HepG2 (cell line): ENCODE measurements at regions not wholly inside any gene's neighbourhood (a gene's known extent, or its start where the extent isn't known, plus 50 kb on each side); places are given as distances from the start of the nearest gene placed in this dataset.

ENCODE experiments used
- ATAC-seq: fragments of 200-7000 bp; cut with Tn5 transposase; 3 replicates; pipeline ENCODE4 v1.9.1; 2020; ENCODE audit warnings: mild to moderate bottlenecking, moderate library complexity
- BruUV-seq: library from RNA; stranded (reverse); fragments of 400-500 nt; replicated peaks from 2 replicates; lab custom pipeline; 2021; lab: Mats Ljungman, UMichigan
- CTCF ChIA-PET: fragments of 300-600 bp; formaldehyde crosslinking; extraction: SDS; loops from one replicate; lab custom pipeline; 2021; ENCODE audit warnings: low total read pairs, inconsistent platforms, low intra/inter-chr PET ratio; lab: Yijun Ruan, JAX
- POLR2A ChIA-PET: fragments of 350-600 bp; sonication (Branson Sonifier 250); formaldehyde crosslinking; loops from one replicate; lab custom pipeline; 2020; ENCODE audit warnings: antibody characterized with exemption, inconsistent platforms; lab: Yijun Ruan, JAX
- DNase-seq: peaks from one replicate; pipeline ENCODE4 v3.0.0-alpha.2; 2015; ENCODE audit warnings: low spot score
- FAIRE-seq: peaks from 3 replicates; lab custom pipeline; 2011; peaks lifted over from hg19 to GRCh38; lab: Jason Lieb, UNC
- H2AFZ ChIP-seq: one replicate; pipeline ENCODE4 v1.6.1; 2011; ENCODE audit warnings: low read length, inconsistent platforms
- H3K27ac ChIP-seq: fragments of 300-600 bp; 3 replicates; pipeline ENCODE4 v1.8.0; 2011; ENCODE audit warnings: mixed run types, mild to moderate bottlenecking, mixed read lengths, low read length, inconsistent platforms; ENCODE audit not compliant: insufficient read depth; ENCODE audit errors: extremely low read length
- H3K27me3 ChIP-seq, 2 experiments: fragments of 200-600 bp in 1 of 2; 2 replicates in 1 of 2; 3 replicates in 1 of 2; pipeline versions ENCODE4 v1.6.0 to v1.8.0; 2011; ENCODE audit warnings: low read length in 2 of 2, mild to moderate bottlenecking in 2 of 2, moderate library complexity in 2 of 2, inconsistent platforms in 1 of 2; ENCODE audit not compliant: insufficient read depth in 2 of 2, control insufficient read depth in 1 of 2
- H3K36me3 ChIP-seq, 2 experiments: fragments of 200-600 bp in 1 of 2; replicated peaks in 1 of 2; 2 replicates in 1 of 2; 3 replicates in 1 of 2; pipeline versions ENCODE4 v1.5.1 to v1.8.0; 2011; ENCODE audit warnings: low read length in 2 of 2, inconsistent platforms in 1 of 2; ENCODE audit not compliant: insufficient read depth in 2 of 2, control insufficient read depth in 1 of 2
- H3K4me1 ChIP-seq: 2 replicates; pipeline ENCODE4 v1.5.1; 2012; ENCODE audit warnings: low read length, inconsistent platforms; ENCODE audit not compliant: insufficient read depth
- H3K4me2 ChIP-seq: 2 replicates; pipeline ENCODE4 v1.6.0; 2011; ENCODE audit warnings: low read depth, low read length, inconsistent platforms
- H3K4me3 ChIP-seq, 3 experiments: fragments of 200-600 bp in 1 of 3; sonication (generic), shearing (Covaris generic) in 1 of 3; replicated peaks in 1 of 3; 2 replicates each; pipeline ENCODE4 v1.5.1; 2011 to 2016; ENCODE audit warnings: low read length in 3 of 3, inconsistent platforms in 2 of 3, low read depth in 2 of 3, mild to moderate bottlenecking in 2 of 3, control low read depth in 1 of 3, mixed read lengths in 1 of 3; ENCODE audit not compliant: insufficient read depth in 1 of 3
- H3K79me2 ChIP-seq: one replicate; pipeline ENCODE4 v1.6.1; 2011; ENCODE audit warnings: low read length, inconsistent platforms; ENCODE audit not compliant: insufficient read depth
- H3K9ac ChIP-seq: 2 replicates; pipeline ENCODE4 v1.6.0; 2011; ENCODE audit warnings: mild to moderate bottlenecking, low read depth, low read length, inconsistent platforms; ENCODE audit not compliant: insufficient read depth
- H3K9me3 ChIP-seq: 2 replicates; pipeline ENCODE4 v1.5.1; 2012; ENCODE audit warnings: mild to moderate bottlenecking, low read length
- H4K20me1 ChIP-seq: 2 replicates; pipeline ENCODE4 v1.6.0; 2011; ENCODE audit warnings: inconsistent platforms, mild to moderate bottlenecking, low read length, moderate library complexity; ENCODE audit not compliant: insufficient read depth
- DPF2 ChIP-seq: sonication (generic); formaldehyde crosslinking; IDR thresholded peaks from 2 replicates; pipeline ENCODE4 v1.4.0; 2020; ENCODE audit warnings: mild to moderate bottlenecking, low read depth, missing genetic modification reagents, borderline replicate concordance
- GFI1 ChIP-seq: sonication (generic); formaldehyde crosslinking; IDR thresholded peaks from 2 replicates; pipeline ENCODE4 v1.5.0; 2020; ENCODE audit warnings: missing genetic modification reagents, mild to moderate bottlenecking, borderline replicate concordance
- ONECUT2 ChIP-seq: sonication (generic); formaldehyde crosslinking; IDR thresholded peaks from 2 replicates; pipeline ENCODE4 v1.4.0; 2020; ENCODE audit warnings: missing genetic modification reagents
- PAF1 ChIP-seq: IDR thresholded peaks from 2 replicates; pipeline ENCODE4 v1.6.1; 2016; ENCODE audit warnings: missing genetic modification reagents, missing compliant biosample characterization
- SMARCE1 ChIP-seq: fragments of 450-650 bp; IDR thresholded peaks from 2 replicates; pipeline ENCODE4 v1.6.1; 2017; ENCODE audit warnings: borderline replicate concordance
- YEATS2 ChIP-seq: sonication (generic); formaldehyde crosslinking; IDR thresholded peaks from 2 replicates; pipeline ENCODE4 v1.4.0; 2020; ENCODE audit warnings: missing genetic modification reagents, borderline replicate concordance
- ZBTB42 ChIP-seq: sonication (generic); formaldehyde crosslinking; IDR thresholded peaks from 2 replicates; pipeline ENCODE4 v1.5.0; 2020; ENCODE audit warnings: mild to moderate bottlenecking, missing genetic modification reagents
- ZKSCAN1 ChIP-seq: fragments of 150-350 bp; IDR thresholded peaks from 2 replicates; pipeline ENCODE4 v1.6.1; 2014; ENCODE audit warnings: low read length
- ZNF136 ChIP-seq: sonication (generic); formaldehyde crosslinking; IDR thresholded peaks from 2 replicates; pipeline ENCODE4 v1.8.1; 2022; ENCODE audit warnings: low read depth, mild to moderate bottlenecking, moderate library complexity, missing genetic modification reagents
- ZNF335 ChIP-seq: sonication (generic); formaldehyde crosslinking; IDR thresholded peaks from 2 replicates; pipeline ENCODE4 v1.4.0; 2020; ENCODE audit warnings: missing genetic modification reagents
- ZNF484 ChIP-seq: sonication (generic); formaldehyde crosslinking; IDR thresholded peaks from 2 replicates; pipeline ENCODE4 v1.5.1; 2020; ENCODE audit warnings: mild to moderate bottlenecking, low read depth, missing genetic modification reagents, borderline replicate concordance
- ZNF83 ChIP-seq: sonication (generic); formaldehyde crosslinking; IDR thresholded peaks from 2 replicates; pipeline ENCODE4 v1.4.0; 2020; ENCODE audit warnings: missing genetic modification reagents, mild to moderate bottlenecking, borderline replicate concordance
- WGBS: methylation state at CpG from one replicate; pipeline ENCODE4 v1.1.6; 2017; ENCODE audit warnings: low lambda C conversion rate; 5-methylcytosine and 5-hydroxymethylcytosine counted together
- in situ Hi-C: cut with HindIII; loops from 2 replicates; pipeline ENCODE4 v1.10.0; 2017; ENCODE audit warnings: low pct_unique_long_range_greater_than_20kb; ENCODE audit not compliant: extremely low pct_ligation_motif_present
- intact Hi-C: fragments of 100-400 bp; cut with micrococcal nuclease; formaldehyde crosslinking; loops from one replicate; pipeline ENCODE4 v1.10.0; 2022; ENCODE audit not compliant: unreplicated experiment
- TF ChIP-seq, protein P1 (sequence below): sonication (generic); formaldehyde crosslinking; IDR thresholded peaks from 2 replicates; pipeline ENCODE4 v1.4.0; 2020; ENCODE audit warnings: mild to moderate bottlenecking, low read depth, missing genetic modification reagents
- TF ChIP-seq, protein P2 (sequence below): sonication (generic); formaldehyde crosslinking; IDR thresholded peaks from 2 replicates; pipeline ENCODE4 v1.5.1; 2020; ENCODE audit warnings: mild to moderate bottlenecking, missing genetic modification reagents, borderline replicate concordance
- TF ChIP-seq, protein P3 (sequence below): sonication (generic); formaldehyde crosslinking; IDR thresholded peaks from 2 replicates; pipeline ENCODE4 v1.4.0; 2020; ENCODE audit warnings: missing genetic modification reagents

DNA sequence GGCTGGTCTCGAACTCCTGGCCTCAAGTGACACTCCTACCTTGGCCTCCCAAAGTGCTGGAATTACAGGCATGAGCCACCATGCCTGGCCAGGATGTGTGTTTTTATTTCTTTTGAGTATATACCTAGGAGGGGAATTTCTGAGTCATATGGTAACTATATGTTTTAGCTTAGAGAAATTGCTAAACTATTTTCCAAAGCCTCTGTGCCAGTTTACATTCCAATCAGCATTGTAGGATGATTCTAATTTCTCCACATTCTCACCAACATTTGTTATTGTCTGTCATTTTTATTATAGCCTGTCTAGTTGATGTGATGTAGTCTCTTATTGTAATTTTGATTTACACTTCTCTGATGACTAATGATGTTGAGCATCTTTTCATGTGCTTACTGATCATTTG, 1576.0 kb downstream of the RPA4 start:
- H3K4me3 ChIP-seq, result no peak overlapping the region
- no peak for TF ChIP-seq ZKSCAN1
- no peak for TF ChIP-seq ZNF83
- no peak for TF ChIP-seq DPF2
- TF ChIP-seq, protein P1, sequence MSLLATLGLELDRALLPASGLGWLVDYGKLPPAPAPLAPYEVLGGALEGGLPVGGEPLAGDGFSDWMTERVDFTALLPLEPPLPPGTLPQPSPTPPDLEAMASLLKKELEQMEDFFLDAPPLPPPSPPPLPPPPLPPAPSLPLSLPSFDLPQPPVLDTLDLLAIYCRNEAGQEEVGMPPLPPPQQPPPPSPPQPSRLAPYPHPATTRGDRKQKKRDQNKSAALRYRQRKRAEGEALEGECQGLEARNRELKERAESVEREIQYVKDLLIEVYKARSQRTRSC (CRISPR knock-in tag), result no peak
- no peak for TF ChIP-seq GFI1 (CRISPR knock-in tag)
- no peak for TF ChIP-seq SMARCE1
- no peak for TF ChIP-seq ZNF136 (CRISPR knock-in tag)
- TF ChIP-seq ZNF484 (CRISPR knock-in tag), result no peak
- no peak for TF ChIP-seq ZBTB42 (CRISPR knock-in tag)
- TF ChIP-seq, protein P2, sequence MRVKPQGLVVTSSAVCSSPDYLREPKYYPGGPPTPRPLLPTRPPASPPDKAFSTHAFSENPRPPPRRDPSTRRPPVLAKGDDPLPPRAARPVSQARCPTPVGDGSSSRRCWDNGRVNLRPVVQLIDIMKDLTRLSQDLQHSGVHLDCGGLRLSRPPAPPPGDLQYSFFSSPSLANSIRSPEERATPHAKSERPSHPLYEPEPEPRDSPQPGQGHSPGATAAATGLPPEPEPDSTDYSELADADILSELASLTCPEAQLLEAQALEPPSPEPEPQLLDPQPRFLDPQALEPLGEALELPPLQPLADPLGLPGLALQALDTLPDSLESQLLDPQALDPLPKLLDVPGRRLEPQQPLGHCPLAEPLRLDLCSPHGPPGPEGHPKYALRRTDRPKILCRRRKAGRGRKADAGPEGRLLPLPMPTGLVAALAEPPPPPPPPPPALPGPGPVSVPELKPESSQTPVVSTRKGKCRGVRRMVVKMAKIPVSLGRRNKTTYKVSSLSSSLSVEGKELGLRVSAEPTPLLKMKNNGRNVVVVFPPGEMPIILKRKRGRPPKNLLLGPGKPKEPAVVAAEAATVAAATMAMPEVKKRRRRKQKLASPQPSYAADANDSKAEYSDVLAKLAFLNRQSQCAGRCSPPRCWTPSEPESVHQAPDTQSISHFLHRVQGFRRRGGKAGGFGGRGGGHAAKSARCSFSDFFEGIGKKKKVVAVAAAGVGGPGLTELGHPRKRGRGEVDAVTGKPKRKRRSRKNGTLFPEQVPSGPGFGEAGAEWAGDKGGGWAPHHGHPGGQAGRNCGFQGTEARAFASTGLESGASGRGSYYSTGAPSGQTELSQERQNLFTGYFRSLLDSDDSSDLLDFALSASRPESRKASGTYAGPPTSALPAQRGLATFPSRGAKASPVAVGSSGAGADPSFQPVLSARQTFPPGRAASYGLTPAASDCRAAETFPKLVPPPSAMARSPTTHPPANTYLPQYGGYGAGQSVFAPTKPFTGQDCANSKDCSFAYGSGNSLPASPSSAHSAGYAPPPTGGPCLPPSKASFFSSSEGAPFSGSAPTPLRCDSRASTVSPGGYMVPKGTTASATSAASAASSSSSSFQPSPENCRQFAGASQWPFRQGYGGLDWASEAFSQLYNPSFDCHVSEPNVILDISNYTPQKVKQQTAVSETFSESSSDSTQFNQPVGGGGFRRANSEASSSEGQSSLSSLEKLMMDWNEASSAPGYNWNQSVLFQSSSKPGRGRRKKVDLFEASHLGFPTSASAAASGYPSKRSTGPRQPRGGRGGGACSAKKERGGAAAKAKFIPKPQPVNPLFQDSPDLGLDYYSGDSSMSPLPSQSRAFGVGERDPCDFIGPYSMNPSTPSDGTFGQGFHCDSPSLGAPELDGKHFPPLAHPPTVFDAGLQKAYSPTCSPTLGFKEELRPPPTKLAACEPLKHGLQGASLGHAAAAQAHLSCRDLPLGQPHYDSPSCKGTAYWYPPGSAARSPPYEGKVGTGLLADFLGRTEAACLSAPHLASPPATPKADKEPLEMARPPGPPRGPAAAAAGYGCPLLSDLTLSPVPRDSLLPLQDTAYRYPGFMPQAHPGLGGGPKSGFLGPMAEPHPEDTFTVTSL (CRISPR knock-in tag), result no peak
- TF ChIP-seq YEATS2 (CRISPR knock-in tag), result no peak
- no peak for TF ChIP-seq PAF1 (CRISPR knock-in tag)
- no peak for TF ChIP-seq ZNF335 (CRISPR knock-in tag)
- TF ChIP-seq, protein P3, sequence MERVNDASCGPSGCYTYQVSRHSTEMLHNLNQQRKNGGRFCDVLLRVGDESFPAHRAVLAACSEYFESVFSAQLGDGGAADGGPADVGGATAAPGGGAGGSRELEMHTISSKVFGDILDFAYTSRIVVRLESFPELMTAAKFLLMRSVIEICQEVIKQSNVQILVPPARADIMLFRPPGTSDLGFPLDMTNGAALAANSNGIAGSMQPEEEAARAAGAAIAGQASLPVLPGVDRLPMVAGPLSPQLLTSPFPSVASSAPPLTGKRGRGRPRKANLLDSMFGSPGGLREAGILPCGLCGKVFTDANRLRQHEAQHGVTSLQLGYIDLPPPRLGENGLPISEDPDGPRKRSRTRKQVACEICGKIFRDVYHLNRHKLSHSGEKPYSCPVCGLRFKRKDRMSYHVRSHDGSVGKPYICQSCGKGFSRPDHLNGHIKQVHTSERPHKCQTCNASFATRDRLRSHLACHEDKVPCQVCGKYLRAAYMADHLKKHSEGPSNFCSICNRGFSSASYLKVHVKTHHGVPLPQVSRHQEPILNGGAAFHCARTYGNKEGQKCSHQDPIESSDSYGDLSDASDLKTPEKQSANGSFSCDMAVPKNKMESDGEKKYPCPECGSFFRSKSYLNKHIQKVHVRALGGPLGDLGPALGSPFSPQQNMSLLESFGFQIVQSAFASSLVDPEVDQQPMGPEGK, result no peak
- no peak for TF ChIP-seq ONECUT2 (CRISPR knock-in tag)
- TF ChIP-seq, all 625 proteins: peak for 0
- in situ Hi-C loops, result no loop called here
- no peak for ATAC-seq
- ChIA-PET POLR2A (no interaction called here), CTCF (no interaction called here)
- H3K79me2 ChIP-seq, result no peaks in the 10 kb centered on the region
- no peak for DNase-seq
- no peak for FAIRE-seq
- H2AFZ ChIP-seq, result no peak overlapping the region
- 9% methylated on average over 1 of the region's 1 CpG for WGBS
- no peak overlapping the region for H3K4me2 ChIP-seq
- no peaks in the 10 kb centered on the region for H3K27me3 ChIP-seq
- H3K9me3 ChIP-seq, result no peaks in the 10 kb centered on the region
- no TSS peak for BruUV-seq
- intact Hi-C loops, result no loop called here
- H3K4me1 ChIP-seq, result no peaks in the 10 kb centered on the region
- H4K20me1 ChIP-seq, result no peaks in the 10 kb centered on the region
- H3K36me3 ChIP-seq, result no peaks in the 10 kb centered on the region
- no peak overlapping the region for H3K27ac ChIP-seq
- no peak overlapping the region for H3K9ac ChIP-seq
